ENCODE measurements at regions not wholly inside any gene's neighbourhood (a gene's known extent, or its start where the extent isn't known, plus 50 kb on each side); places are given as distances from the start of the nearest gene placed in this dataset.
A peak's percentile ranks its signal among the peaks of the same experiment; 100 is the strongest.

- in situ Hi-C loops (cut with MboI; ENCODE audit: low sequenced_read_pairs), result no loop called here
- POLR2A ChIA-PET (ENCODE audit: unreplicated experiment), result no interaction called here
- no peak overlapping the region for H3K4me3 ChIP-seq (ENCODE audit: insufficient read depth, low read depth, low read length)
- H4K5ac ChIP-seq (ENCODE audit: low read depth, low read length), result no peak overlapping the region
- no peak overlapping the region for H2BK120ac ChIP-seq (ENCODE audit: low read depth, low read length)
- H3K27me3 ChIP-seq (ENCODE audit: control insufficient read depth, insufficient read depth, low read length), result no peaks in the 10 kb centered on the region
- no peaks in the 10 kb centered on the region for H4K20me1 ChIP-seq (ENCODE audit: insufficient read depth, low read length)
- H3K27ac ChIP-seq (ENCODE audit: insufficient read depth, low read length), result no peak overlapping the region
- no peak overlapping the region for H3K18ac ChIP-seq (ENCODE audit: low read depth, low read length)
- no peak overlapping the region for H2AK5ac ChIP-seq (ENCODE audit: low read depth, low read length)
- H3K14ac ChIP-seq (replicated peaks; ENCODE audit: low read depth, low read length), result peak overlapping the region; percentile 65
- H3K4me1 ChIP-seq (ENCODE audit: control insufficient read depth, insufficient read depth, low read length), result peaks cover 9% of the 10 kb centered on the region
- dilution Hi-C loops (cut with HindIII; ENCODE audit: low sequenced_read_pairs, unreplicated experiment), result no loop called here
- H3K4me2 ChIP-seq (ENCODE audit: low read depth, low read length), result no peak overlapping the region
- no peak for TF ChIP-seq SMC3 (IDR thresholded peaks at IDR 0.05; ENCODE audit: low read depth, low read length)
- no peak for TF ChIP-seq NFE2L2 (IDR thresholded peaks at IDR 0.05; ENCODE audit: low read depth, low read length)
- no peak for TF ChIP-seq CTCF (conservative IDR thresholded peaks at IDR 0.05; ENCODE audit: low read depth, low read length)
- no peak for TF ChIP-seq CHD1 (IDR thresholded peaks at IDR 0.05; ENCODE audit: low read depth, low read length)
- TF ChIP-seq RCOR1 (IDR thresholded peaks at IDR 0.05; ENCODE audit: insufficient replicate concordance, low read length), result no peak
- TF ChIP-seq, protein P1, sequence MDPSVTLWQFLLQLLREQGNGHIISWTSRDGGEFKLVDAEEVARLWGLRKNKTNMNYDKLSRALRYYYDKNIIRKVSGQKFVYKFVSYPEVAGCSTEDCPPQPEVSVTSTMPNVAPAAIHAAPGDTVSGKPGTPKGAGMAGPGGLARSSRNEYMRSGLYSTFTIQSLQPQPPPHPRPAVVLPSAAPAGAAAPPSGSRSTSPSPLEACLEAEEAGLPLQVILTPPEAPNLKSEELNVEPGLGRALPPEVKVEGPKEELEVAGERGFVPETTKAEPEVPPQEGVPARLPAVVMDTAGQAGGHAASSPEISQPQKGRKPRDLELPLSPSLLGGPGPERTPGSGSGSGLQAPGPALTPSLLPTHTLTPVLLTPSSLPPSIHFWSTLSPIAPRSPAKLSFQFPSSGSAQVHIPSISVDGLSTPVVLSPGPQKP (IDR thresholded peaks at IDR 0.05; ENCODE audit: borderline replicate concordance, low read depth, low read length), result no peak
- no peak for TF ChIP-seq POLR2A (IDR thresholded peaks at IDR 0.05; ENCODE audit: low read depth, low read length)
- TF ChIP-seq USF2 (IDR thresholded peaks at IDR 0.05; ENCODE audit: low read depth, low read length), result no peak
- no peak for TF ChIP-seq MAFK (IDR thresholded peaks at IDR 0.05; ENCODE audit: low read depth, low read length)
- TF ChIP-seq FOS (IDR thresholded peaks at IDR 0.05; ENCODE audit: low read depth, low read length), result no peak
- TF ChIP-seq MAZ (IDR thresholded peaks at IDR 0.05; ENCODE audit: borderline replicate concordance, low read depth, low read length), result no peak
- TF ChIP-seq CEBPB (IDR thresholded peaks at IDR 0.05; ENCODE audit: low read depth, low read length), result no peak
- H3K4ac ChIP-seq (ENCODE audit: low read depth, low read length), result no peak overlapping the region
- H2AFZ ChIP-seq (replicated peaks; ENCODE audit: low read length, poor library complexity), result no peak overlapping the region
- intact Hi-C loops (cut with micrococcal nuclease), result no loop called here
- no peaks in the 10 kb centered on the region for H3K79me1 ChIP-seq (ENCODE audit: low read depth in 1 of 2, low read length in 2 of 2)
- H3K36me3 ChIP-seq (ENCODE audit: control insufficient read depth, insufficient read depth, low read length), result no peaks in the 10 kb centered on the region
- no peak overlapping the region for H3K23ac ChIP-seq (ENCODE audit: low read depth, low read length)
- H3K56ac ChIP-seq (ENCODE audit: extremely low read depth, insufficient read depth, low read length), result no peak overlapping the region
- H2BK15ac ChIP-seq (ENCODE audit: low read depth, low read length), result no peak overlapping the region
- BruUV-seq (replicated peaks), result no TSS peak
- no peak for ATAC-seq (ENCODE audit: low read depth)
- DNase-seq, result no peak
- H2BK5ac ChIP-seq (ENCODE audit: low read depth, low read length, poor library complexity, severe bottlenecking), result no peak overlapping the region
- no peak overlapping the region for H4K91ac ChIP-seq (ENCODE audit: insufficient read depth, low read depth, low read length)
- H4K8ac ChIP-seq (ENCODE audit: low read depth in 2 of 2, low read length in 2 of 2), result no peak overlapping the region; a peak in 1 of 4 replicates
- no peak overlapping the region for H2AK9ac ChIP-seq (replicated peaks; ENCODE audit: low read depth, low read length, poor library complexity)
- H3K9me3 ChIP-seq (ENCODE audit: control insufficient read depth, insufficient read depth, low read length), result no peaks in the 10 kb centered on the region
- H3K9me1 ChIP-seq (ENCODE audit: insufficient read depth, low read length), result peaks cover 4% of the 10 kb centered on the region; the same call in 1 of the 2 replicates
- CTCF ChIA-PET, result no interaction called here
- no CpG with 5 or more reads among the region's 1 CpG for WGBS, 2 experiments (ENCODE audit: extremely low coverage in 2 of 2, insufficient read length in 1 of 2)
- H3K9ac ChIP-seq (ENCODE audit: low read depth, low read length), result no peak overlapping the region
- H2BK20ac ChIP-seq (ENCODE audit: low read depth, low read length), result peak overlapping the region; percentile 33; the same call in 1 of the 2 replicates
Observed at GRCh38 chr18:56329536-56329935, 308.9 kb downstream of the TXNL1 start.

All from IMR-90 (cell line).